Stimulated activated CD4-positive, alpha-beta T cell treated with anti-CD3 and anti-CD28 coated beads, Interleukin-1b, Interleukin-23, amount 100 ng/mL, for 4 hours (primary cell): ENCODE measurements at regions not wholly inside any gene's neighbourhood (a gene's known extent, or its start where the extent isn't known, plus 50 kb on each side); places are given as distances from the start of the nearest gene placed in this dataset.

ENCODE experiments used
- DNase-seq, 2 donors: peaks; one replicate each; pipeline ENCODE4 v3.0.0-alpha.2; 2020; ENCODE audit warnings: low read depth in 2 of 2

GRCh38 chr2:195606179-195606578 lies 50.8 kb upstream of the SLC39A10 start:
- no peak for DNase-seq

DNA sequence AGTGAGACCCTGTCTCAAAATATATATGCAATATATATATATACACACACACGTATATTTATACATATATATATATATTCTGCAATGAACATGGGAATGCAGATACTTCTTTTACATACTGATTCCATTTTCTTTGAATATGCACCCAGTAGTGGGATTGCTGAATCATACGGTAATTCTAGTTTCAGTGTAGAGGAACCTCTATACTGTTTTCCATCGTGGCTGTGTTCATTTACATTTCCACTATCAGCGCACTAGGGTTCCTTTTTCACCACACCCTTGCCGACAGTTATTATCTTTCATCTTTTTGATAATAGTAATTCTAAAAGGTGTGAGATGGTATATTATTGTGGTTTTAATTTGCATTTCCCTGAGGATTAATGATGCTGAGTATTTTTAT lies 52.3 kb upstream of the SLC39A10 start:
- no peak for DNase-seq

- DNase-seq: no peak
Observed at GRCh38 chr2:195603998-195604397, 53.0 kb upstream of the SLC39A10 start.

DNA sequence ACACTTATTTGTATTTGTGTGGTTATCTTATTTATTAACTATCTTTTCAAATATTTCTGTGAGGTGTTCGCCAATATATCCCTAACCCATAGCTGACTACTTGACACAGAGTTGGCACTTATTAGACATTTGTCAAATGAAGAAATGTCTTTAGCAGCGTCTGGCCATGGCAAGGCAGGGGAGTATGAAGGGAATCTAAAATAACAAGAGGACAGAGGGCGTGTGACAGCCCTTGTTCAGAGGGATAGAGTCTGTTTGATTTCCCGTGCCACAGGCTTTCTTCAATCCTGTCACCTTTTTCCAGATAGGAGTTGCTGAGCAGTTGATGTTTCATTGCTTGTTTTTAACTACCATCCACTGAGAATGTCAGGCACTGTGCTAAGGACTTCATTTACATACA lies 53.6 kb upstream of the SLC39A10 start:
- DNase-seq: no peak

- no peak for DNase-seq
Observed at GRCh38 chr2:195602687-195603086, 54.3 kb upstream of the SLC39A10 start.

DNA sequence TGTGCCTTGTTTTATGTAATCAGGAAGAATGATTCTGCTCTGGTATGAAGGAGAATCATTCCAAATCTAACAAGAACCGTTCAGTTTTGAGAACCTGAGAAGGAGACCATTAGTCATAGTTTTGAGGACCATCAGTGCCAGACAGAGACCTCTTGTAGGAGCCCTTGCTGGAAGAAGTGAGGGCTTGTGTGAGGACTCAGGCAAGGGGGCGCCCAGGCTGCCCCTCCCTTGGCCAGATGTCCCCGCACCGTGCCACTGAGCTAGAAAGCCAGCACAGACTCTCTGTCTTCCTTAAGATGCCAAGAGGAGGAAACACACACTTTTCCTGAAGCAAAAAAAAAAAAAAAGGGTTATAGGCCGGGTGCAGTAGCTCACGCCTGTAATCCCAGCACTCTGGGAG lies 55.7 kb upstream of the SLC39A10 start:
- DNase-seq: no peak

DNA sequence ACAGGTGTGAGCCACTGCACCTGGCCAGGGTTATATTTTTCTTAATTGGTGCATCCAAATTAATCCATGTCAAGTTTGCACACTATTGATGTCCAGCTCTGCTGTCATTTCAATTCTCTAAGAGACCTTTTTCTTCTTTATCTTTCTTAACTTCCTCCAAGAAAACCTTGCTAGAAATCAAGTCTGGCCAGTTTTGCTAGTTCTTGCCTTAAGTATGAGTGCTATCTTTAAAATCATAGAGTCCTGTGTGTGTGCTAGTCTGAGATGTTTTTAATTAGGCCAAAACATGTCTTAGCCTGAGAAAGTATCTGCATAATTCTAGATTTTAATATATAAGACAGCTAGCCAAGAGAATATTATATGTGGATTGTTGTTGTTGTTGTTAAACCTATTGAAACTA lies 56.2 kb upstream of the SLC39A10 start:
- DNase-seq: no peak

DNA sequence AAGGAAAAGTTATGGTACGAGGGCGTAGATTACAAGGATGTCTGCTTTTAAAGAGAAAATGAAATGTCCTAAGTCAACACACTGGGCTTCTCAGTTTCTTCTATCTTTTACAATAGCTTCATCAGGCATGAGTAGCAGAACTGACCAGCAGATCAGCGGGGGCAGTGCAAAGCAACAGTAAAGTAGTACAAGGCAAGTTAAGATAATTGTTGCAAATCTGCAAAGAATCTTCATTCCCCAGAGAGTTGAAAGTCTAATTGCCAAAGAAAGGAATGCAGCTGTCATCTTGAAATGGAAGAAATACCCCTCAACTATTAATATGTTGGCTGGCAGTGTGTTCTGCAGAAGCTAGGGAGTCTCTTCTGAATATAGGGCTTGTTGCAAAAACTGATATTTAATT lies 60.2 kb upstream of the SLC39A10 start:
- no peak for DNase-seq

DNA sequence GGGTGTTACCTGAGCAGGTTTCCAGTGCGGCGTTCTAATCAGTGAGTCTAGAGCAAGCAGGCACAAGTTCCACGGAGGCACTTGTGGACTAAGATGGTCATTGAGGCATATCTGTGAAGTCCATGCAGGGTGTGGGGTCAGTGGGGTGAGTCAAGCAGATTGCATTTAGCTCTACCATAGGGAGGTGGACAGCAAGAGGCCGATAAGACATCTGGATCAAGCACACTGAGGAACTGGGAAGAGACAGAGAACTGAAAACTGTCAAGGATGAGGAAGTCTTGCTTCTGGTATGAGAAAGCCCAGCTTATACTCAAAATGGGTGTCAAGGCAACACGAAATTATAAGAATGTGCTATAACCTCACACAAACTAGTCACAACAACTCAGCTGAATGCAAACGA lies 61.2 kb upstream of the SLC39A10 start:
- DNase-seq: no peak

DNA sequence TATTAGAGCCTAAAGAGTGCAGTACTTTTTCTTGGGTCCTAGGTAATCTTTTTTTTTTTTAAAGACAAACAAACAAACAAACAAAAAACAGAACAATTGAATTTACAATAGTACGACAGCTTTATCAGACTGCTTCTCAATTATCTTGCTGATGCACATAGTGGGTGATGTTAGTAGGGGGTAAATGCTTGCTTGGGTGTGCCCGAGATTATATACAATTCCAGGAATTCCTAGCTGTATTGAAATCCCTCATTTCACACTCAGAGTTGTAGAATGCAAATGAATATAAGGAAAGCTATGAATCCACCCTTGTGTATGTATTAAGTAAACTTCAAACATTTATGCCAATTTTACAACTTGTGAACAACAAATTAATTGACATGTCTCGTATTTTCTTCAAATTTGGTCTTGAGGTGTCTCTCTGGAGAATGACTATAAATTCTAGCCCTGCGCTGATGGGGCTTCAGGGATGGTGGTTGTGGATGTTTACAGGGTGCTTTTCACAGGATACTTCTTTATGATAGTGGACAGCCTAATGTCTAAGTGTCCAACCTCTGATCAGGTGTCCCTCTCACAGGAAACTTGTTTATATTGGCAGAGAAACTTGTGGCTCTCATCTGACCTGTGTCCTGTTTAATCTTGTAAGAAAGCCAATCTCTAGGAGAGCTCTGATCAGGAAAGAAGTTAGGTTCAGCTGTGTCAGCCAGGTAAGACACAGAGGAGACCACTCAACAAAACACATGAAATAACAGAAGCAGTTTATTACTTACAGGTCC lies 61.9 kb upstream of the SLC39A10 start:
- no peak for DNase-seq

DNA sequence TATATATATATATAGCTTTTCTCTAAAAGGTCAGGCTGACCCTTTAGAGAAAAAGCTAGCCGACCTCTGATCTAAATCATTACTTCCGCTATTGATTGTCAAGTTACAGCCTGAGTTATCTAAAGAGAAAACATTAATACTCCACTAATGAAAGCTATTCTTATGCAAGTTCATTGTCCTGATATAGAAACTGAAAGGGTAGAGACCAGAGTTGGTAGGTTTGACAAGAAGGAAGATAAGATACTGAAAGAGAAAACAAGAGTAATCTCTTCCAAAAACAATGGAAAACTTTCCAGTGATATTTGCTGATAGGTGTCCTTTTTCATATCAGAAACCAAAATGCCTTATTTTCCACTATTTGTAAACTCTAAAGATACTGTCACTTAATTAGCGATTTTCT lies 62.8 kb upstream of the SLC39A10 start:
- DNase-seq: no peak

- DNase-seq: no peak
Observed at GRCh38 chr2:195592105-195592504, 64.9 kb upstream of the SLC39A10 start.

GRCh38 chr2:195590861-195591205 lies 66.2 kb upstream of the SLC39A10 start:
- DNase-seq: no peak

- DNase-seq: no peak
Observed at GRCh38 chr2:195590199-195590860, 66.7 kb upstream of the SLC39A10 start.

DNA sequence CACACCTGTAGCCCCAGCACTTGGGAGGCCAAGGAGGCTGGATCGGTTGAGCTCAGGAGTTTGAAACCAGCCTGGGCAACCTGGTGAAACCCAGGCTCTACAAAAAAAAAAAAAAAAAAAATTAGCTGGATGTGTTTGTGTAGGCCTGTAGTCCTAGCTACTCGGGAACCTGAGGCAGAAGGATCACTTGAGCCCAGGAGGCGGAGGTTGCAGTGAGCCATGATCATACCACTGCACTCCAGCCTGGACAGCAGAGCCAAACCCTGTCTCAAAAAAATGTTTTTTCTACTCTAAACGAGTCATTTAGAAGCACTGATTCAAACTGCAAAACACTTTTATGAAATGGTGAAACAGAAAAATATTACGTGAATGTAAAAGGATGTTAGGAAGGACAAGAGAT lies 69.1 kb upstream of the SLC39A10 start:
- no peak for DNase-seq

DNA sequence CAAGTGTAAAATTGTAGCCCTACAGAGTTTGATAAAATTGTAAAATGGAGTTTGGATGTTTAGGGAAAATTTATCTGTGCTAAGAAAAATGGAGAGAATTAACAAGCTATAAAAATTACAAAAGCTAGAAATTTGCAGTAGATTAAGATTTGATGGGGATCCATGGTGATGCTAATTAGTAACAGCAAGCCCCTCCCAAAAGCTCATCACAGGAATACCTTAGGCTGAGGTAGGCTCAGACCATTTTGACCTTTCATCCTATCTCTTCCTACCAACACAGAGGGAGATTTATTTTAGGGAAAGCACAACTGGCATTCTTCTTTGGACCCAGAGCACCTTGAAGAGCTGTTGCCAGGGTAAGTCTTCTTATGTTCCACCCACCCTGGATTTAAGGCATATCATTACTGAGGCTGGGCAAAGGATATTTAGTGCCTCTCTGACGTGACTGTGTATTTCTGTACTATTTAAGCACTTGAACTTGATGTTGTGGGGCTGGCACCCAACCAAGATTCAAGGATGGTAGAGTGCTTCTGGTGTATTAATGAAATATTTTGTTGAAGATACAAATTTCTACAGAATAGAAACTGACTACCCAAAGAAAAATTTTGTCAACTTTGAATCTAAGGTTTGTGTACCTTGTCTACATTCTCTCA lies 70.8 kb upstream of the SLC39A10 start:
- DNase-seq: no peak

- DNase-seq: no peak
Observed at GRCh38 chr2:195582188-195582587, 74.8 kb upstream of the SLC39A10 start.

DNA sequence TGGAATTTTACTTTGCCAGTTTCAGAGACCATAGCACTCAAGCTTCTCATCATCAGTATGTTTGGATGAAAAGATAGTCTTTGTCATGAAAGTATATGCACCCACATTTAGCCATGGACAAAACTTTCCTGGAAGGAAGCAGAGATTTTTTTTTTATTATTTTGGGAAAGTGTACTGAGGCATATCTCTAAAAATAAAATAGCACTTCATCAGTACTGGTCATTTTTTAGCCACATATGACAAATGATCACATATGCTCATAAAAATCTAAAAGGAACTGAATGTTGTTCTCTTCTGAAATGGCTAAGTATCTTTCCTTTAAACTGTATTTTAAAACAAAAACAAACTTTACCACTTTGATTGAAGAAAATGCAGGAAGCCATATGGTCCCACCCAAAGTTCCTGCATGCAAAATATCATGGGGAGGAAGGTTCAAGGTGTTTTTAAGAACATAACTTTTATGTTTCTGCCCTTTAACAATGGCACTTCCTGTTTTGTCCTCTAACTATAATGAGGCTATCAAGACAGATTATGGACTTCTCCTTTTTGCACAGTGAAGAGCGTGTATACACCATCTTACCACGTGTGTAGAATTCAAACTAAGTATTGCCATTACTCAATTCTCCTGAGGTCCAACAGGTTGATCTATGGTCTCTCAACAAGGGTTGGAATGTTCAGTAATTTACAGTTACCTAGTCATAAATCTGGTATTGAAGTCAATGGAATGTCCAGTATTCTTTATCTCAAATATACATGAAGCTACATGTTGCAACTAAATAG lies 77.1 kb upstream of the SLC39A10 start:
- DNase-seq: no peak

GRCh38 chr2:195575879-195576401 lies 81.1 kb upstream of the SLC39A10 start:
- DNase-seq: no peak

DNA sequence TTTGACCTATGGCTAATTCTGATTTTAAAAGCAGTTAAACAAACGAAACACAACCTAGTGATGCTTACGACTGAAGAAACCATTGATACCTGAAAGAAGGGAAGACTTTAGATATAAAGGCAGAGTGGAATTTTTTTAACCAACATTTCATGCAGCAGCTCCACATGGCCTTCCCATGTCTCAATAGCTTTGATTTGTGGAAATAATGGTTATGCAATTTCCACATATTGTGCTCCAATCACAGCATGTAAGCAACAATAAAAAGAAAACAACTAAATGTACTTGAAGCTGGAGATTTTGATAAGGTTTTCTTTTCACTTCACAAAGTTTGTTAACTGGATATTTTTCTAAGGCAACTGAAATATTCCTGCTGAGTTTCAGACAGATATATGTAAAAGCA lies 82.0 kb upstream of the SLC39A10 start:
- DNase-seq: no peak

- no peak for DNase-seq
Observed at GRCh38 chr2:195574312-195574711, 82.7 kb upstream of the SLC39A10 start.
